OCI-LY7 (cell line): ENCODE measurements at regions not wholly inside any gene's neighbourhood (a gene's known extent, or its start where the extent isn't known, plus 50 kb on each side); places are given as distances from the start of the nearest gene placed in this dataset.

Source experiments
- BruUV-seq: library from RNA; stranded (reverse); fragments of 400-500 nt; replicated peaks from 2 replicates; lab custom pipeline; 2021; lab: Mats Ljungman, UMichigan
- CTCF ChIA-PET: fragments of 300-600 bp; sonication (Branson Sonifier 250); formaldehyde crosslinking; loops from one replicate; lab custom pipeline; 2022; ENCODE audit warnings: antibody characterized with exemption; ENCODE audit not compliant: unreplicated experiment; lab: Charles Lee
- POLR2A ChIA-PET: fragments of 300-600 bp; sonication (Branson Sonifier 250); formaldehyde crosslinking; loops from one replicate; lab custom pipeline; 2022; ENCODE audit warnings: antibody characterized with exemption; lab: Charles Lee
- DNase-seq: peaks from one replicate; pipeline ENCODE4 v3.0.0-alpha.2; 2015; ENCODE audit warnings: low spot score
- H2AFZ ChIP-seq: fragments of 200-600 bp; sonication (generic), shearing (Covaris generic); 2 replicates; pipeline ENCODE4 v1.6.1; 2014; ENCODE audit warnings: mild to moderate bottlenecking, antibody characterized with exemption, low read length, moderate library complexity
- H3K27ac ChIP-seq: fragments of 200-600 bp; sonication (generic); 2 replicates; pipeline ENCODE4 v1.5.1; 2014; ENCODE audit warnings: mixed run types, low read depth, mild to moderate bottlenecking, moderate library complexity, low read length, inconsistent platforms; ENCODE audit not compliant: poor library complexity, severe bottlenecking
- H3K36me3 ChIP-seq: fragments of 200-600 bp; sonication (generic); 2 replicates; pipeline ENCODE4 v1.6.1; 2014; ENCODE audit warnings: mild to moderate bottlenecking, antibody characterized with exemption, low read length, moderate library complexity, mixed read lengths; ENCODE audit not compliant: insufficient read depth
- H3K4me1 ChIP-seq: fragments of 200-600 bp; sonication (generic); 2 replicates; pipeline ENCODE4 v1.5.1; 2014; ENCODE audit warnings: mild to moderate bottlenecking, low read length; ENCODE audit not compliant: insufficient read depth, poor library complexity, severe bottlenecking
- H3K4me2 ChIP-seq: fragments of 200-600 bp; sonication (generic); 2 replicates; pipeline ENCODE4 v1.6.1; 2014; ENCODE audit warnings: mild to moderate bottlenecking, low read length
- H3K4me3 ChIP-seq: fragments of 200-600 bp; sonication (generic); 2 replicates; pipeline ENCODE4 v1.5.1; 2014; ENCODE audit warnings: mild to moderate bottlenecking, low read depth, low read length; ENCODE audit not compliant: poor library complexity, severe bottlenecking
- H3K79me2 ChIP-seq: fragments of 200-600 bp; sonication (generic); 2 replicates; pipeline ENCODE4 v1.6.1; 2016; ENCODE audit warnings: low read depth, mild to moderate bottlenecking, low read length, moderate library complexity, mixed read lengths; ENCODE audit not compliant: insufficient read depth
- H3K9me2 ChIP-seq: fragments of 200-600 bp; sonication (generic); 2 replicates; pipeline ENCODE4 v1.6.1; 2016; ENCODE audit warnings: mild to moderate bottlenecking, low read length, mixed read lengths; ENCODE audit not compliant: insufficient read depth
- H3K9me3 ChIP-seq: fragments of 200-600 bp; sonication (generic); 2 replicates; pipeline ENCODE4 v1.6.1; 2014; ENCODE audit warnings: mild to moderate bottlenecking, mixed run types, low read length, mixed read lengths
- H4K20me1 ChIP-seq: fragments of 200-600 bp; sonication (generic); 2 replicates; pipeline ENCODE4 v1.6.1; 2014; ENCODE audit warnings: mild to moderate bottlenecking, antibody characterized with exemption, low read length, moderate library complexity, mixed read lengths; ENCODE audit not compliant: insufficient read depth
- CTCF ChIP-seq: fragments of 200-600 bp; sonication (generic); conservative IDR thresholded peaks from 2 replicates; pipeline ENCODE4 v1.5.1; 2014; ENCODE audit warnings: mild to moderate bottlenecking, antibody characterized with exemption, low read length, moderate library complexity, mixed read lengths
- EZH2phosphoT487 ChIP-seq: fragments of 200-600 bp; sonication (generic); IDR thresholded peaks from 2 replicates; pipeline ENCODE4 v1.6.1; 2018; ENCODE audit warnings: low read depth, borderline replicate concordance, mild to moderate bottlenecking, mixed run types, antibody characterized with exemption, low read length, moderate library complexity, mixed read lengths
- intact Hi-C: fragments of 100-400 bp; cut with micrococcal nuclease; formaldehyde crosslinking; loops from one replicate; pipeline ENCODE4 v1.10.0; 2022; ENCODE audit not compliant: unreplicated experiment

GRCh38 chr11:134642206-134642605, 230.2 kb upstream of the B3GAT1 start:
- Histone ChIP-seq H3K9me2 (no peaks in the 10 kb centered on the region), H3K36me3 (no peaks in the 10 kb centered on the region), H3K27ac (no peak overlapping the region), H3K4me1 (no peaks in the 10 kb centered on the region), H3K79me2 (no peaks in the 10 kb centered on the region), H3K4me3 (no peak overlapping the region), H3K9me3 (no peaks in the 10 kb centered on the region), H4K20me1 (no peaks in the 10 kb centered on the region), H3K4me2 (no peak overlapping the region), H2AFZ (no peak overlapping the region)
- no peak for DNase-seq
- no peak for TF ChIP-seq CTCF
- no peak for TF ChIP-seq EZH2phosphoT487
- CTCF ChIA-PET = no interaction called here
- intact Hi-C loops = no loop called here
- POLR2A ChIA-PET = no interaction called here
- no TSS peak for BruUV-seq

- no peak overlapping the region for H3K4me2 ChIP-seq
- POLR2A ChIA-PET = no interaction called here
- no peak for TF ChIP-seq EZH2phosphoT487
- TF ChIP-seq CTCF = no peak
- DNase-seq = no peak
- H3K9me3 ChIP-seq = no peaks in the 10 kb centered on the region
- no peaks in the 10 kb centered on the region for H4K20me1 ChIP-seq
- H3K9me2 ChIP-seq = no peaks in the 10 kb centered on the region
- intact Hi-C loops = no loop called here
- no peak overlapping the region for H3K27ac ChIP-seq
- no peaks in the 10 kb centered on the region for H3K4me1 ChIP-seq
- no peaks in the 10 kb centered on the region for H3K79me2 ChIP-seq
- no peak overlapping the region for H2AFZ ChIP-seq
- BruUV-seq = no TSS peak
- no peaks in the 10 kb centered on the region for H3K36me3 ChIP-seq
- CTCF ChIA-PET = no interaction called here
- no peak overlapping the region for H3K4me3 ChIP-seq
Measured at GRCh38 chr11:134640971-134641968, 229.2 kb upstream of the B3GAT1 start.

GRCh38 chr11:134640536-134640935, 228.5 kb upstream of the B3GAT1 start:
- Histone ChIP-seq H3K9me3 (no peaks in the 10 kb centered on the region), H3K79me2 (no peaks in the 10 kb centered on the region), H4K20me1 (no peaks in the 10 kb centered on the region), H2AFZ (no peak overlapping the region), H3K4me1 (no peaks in the 10 kb centered on the region), H3K4me2 (no peak overlapping the region), H3K4me3 (no peak overlapping the region), H3K9me2 (no peaks in the 10 kb centered on the region), H3K36me3 (no peaks in the 10 kb centered on the region), H3K27ac (no peak overlapping the region)
- no TSS peak for BruUV-seq
- TF ChIP-seq EZH2phosphoT487 (no peak), CTCF (no peak)
- intact Hi-C loops = no loop called here
- no peak for DNase-seq
- ChIA-PET POLR2A (no interaction called here), CTCF (no interaction called here)
